ENCODE measurements at regions not wholly inside any gene's neighbourhood (a gene's known extent, or its start where the extent isn't known, plus 50 kb on each side); places are given as distances from the start of the nearest gene placed in this dataset.

GRCh38 chr13:109666656-109667055 lies 119.7 kb downstream of the IRS2 start:
- CTCF ChIA-PET: no interaction called here

GRCh38 chr13:109665781-109666249 lies 120.6 kb downstream of the IRS2 start:
- Mint-ChIP-seq H3K27ac (no peak overlapping the region), H3K9me3 (no peaks in the 10 kb centered on the region), H3K4me3 (no peak overlapping the region), H3K36me3 (ENCODE audit: low read depth) (no peaks in the 10 kb centered on the region), H3K27me3 (no peaks in the 10 kb centered on the region), H3K4me1 (no peaks in the 10 kb centered on the region)
- CTCF ChIA-PET: no interaction called here
- DNase-seq: no peak
- POLR2A ChIA-PET: no interaction called here

More at GRCh38 chr13:109666656-109667055, 119.7 kb downstream of the IRS2 start:
- no peak overlapping the region for H3K4me3 Mint-ChIP-seq
- H3K4me1 Mint-ChIP-seq: no peaks in the 10 kb centered on the region
- H3K27ac Mint-ChIP-seq: no peak overlapping the region
- no peaks in the 10 kb centered on the region for H3K27me3 Mint-ChIP-seq
- no peak for DNase-seq
- no peaks in the 10 kb centered on the region for H3K9me3 Mint-ChIP-seq
- H3K36me3 Mint-ChIP-seq (ENCODE audit: low read depth): no peaks in the 10 kb centered on the region
- POLR2A ChIA-PET: no interaction called here

GRCh38 chr13:109665240-109665639 lies 121.1 kb downstream of the IRS2 start:
- Mint-ChIP-seq H3K36me3 (ENCODE audit: low read depth) (no peaks in the 10 kb centered on the region), H3K4me3 (no peak overlapping the region), H3K27ac (no peak overlapping the region), H3K4me1 (no peaks in the 10 kb centered on the region), H3K9me3 (no peaks in the 10 kb centered on the region), H3K27me3 (no peaks in the 10 kb centered on the region)
- no peak for DNase-seq
- ChIA-PET CTCF (interaction anchor here (0.5 kb wide), 1 partner anchor 771 kb away, joined by 3 read pairs; no protein-coding TSS in a partner anchor), POLR2A (no interaction called here)

- no peak overlapping the region for H3K27ac Mint-ChIP-seq
- H3K27me3 Mint-ChIP-seq: no peaks in the 10 kb centered on the region
- no peak overlapping the region for H3K4me3 Mint-ChIP-seq
- no peaks in the 10 kb centered on the region for H3K4me1 Mint-ChIP-seq
- H3K9me3 Mint-ChIP-seq: no peaks in the 10 kb centered on the region
- DNase-seq: no peak
- POLR2A ChIA-PET: no interaction called here
- CTCF ChIA-PET: no interaction called here
- H3K36me3 Mint-ChIP-seq (ENCODE audit: low read depth): no peaks in the 10 kb centered on the region
Observed at GRCh38 chr13:109657395-109657794, 129.0 kb downstream of the IRS2 start.

- H3K4me3 Mint-ChIP-seq: no peak overlapping the region
- CTCF ChIA-PET: no interaction called here
- H3K27me3 Mint-ChIP-seq: no peaks in the 10 kb centered on the region
- POLR2A ChIA-PET: no interaction called here
- no peaks in the 10 kb centered on the region for H3K36me3 Mint-ChIP-seq (ENCODE audit: low read depth)
- no peaks in the 10 kb centered on the region for H3K4me1 Mint-ChIP-seq
- H3K9me3 Mint-ChIP-seq: no peaks in the 10 kb centered on the region
- no peak overlapping the region for H3K27ac Mint-ChIP-seq
- no peak for DNase-seq
Observed at GRCh38 chr13:109656206-109656605, 130.2 kb downstream of the IRS2 start.

GRCh38 chr13:109655611-109656010 lies 130.8 kb downstream of the IRS2 start:
- H3K36me3 Mint-ChIP-seq (ENCODE audit: low read depth): no peaks in the 10 kb centered on the region
- H3K4me3 Mint-ChIP-seq: no peak overlapping the region
- no peaks in the 10 kb centered on the region for H3K9me3 Mint-ChIP-seq
- H3K27me3 Mint-ChIP-seq: no peaks in the 10 kb centered on the region
- ChIA-PET CTCF (no interaction called here), POLR2A (no interaction called here)
- no peaks in the 10 kb centered on the region for H3K4me1 Mint-ChIP-seq
- no peak for DNase-seq
- H3K27ac Mint-ChIP-seq: no peak overlapping the region

- Mint-ChIP-seq H3K4me1 (no peaks in the 10 kb centered on the region), H3K27ac (no peak overlapping the region), H3K4me3 (no peak overlapping the region), H3K27me3 (no peaks in the 10 kb centered on the region), H3K36me3 (ENCODE audit: low read depth) (no peaks in the 10 kb centered on the region), H3K9me3 (no peaks in the 10 kb centered on the region)
- ChIA-PET CTCF (no interaction called here), POLR2A (no interaction called here)
- DNase-seq: no peak
Observed at GRCh38 chr13:109655206-109655600, 131.2 kb downstream of the IRS2 start.

- CTCF ChIA-PET: no interaction called here
- no peak overlapping the region for H3K27ac Mint-ChIP-seq
- POLR2A ChIA-PET: no interaction called here
- no peak overlapping the region for H3K4me3 Mint-ChIP-seq
- no peaks in the 10 kb centered on the region for H3K4me1 Mint-ChIP-seq
- no peak for DNase-seq
- H3K36me3 Mint-ChIP-seq (ENCODE audit: low read depth): no peaks in the 10 kb centered on the region
- no peaks in the 10 kb centered on the region for H3K27me3 Mint-ChIP-seq
- no peaks in the 10 kb centered on the region for H3K9me3 Mint-ChIP-seq
Observed at GRCh38 chr13:109654341-109655205, 131.8 kb downstream of the IRS2 start.

GRCh38 chr13:109652531-109652930 lies 133.9 kb downstream of the IRS2 start:
- ChIA-PET CTCF (no interaction called here), POLR2A (no interaction called here)
- Mint-ChIP-seq H3K36me3 (ENCODE audit: low read depth) (no peaks in the 10 kb centered on the region), H3K9me3 (no peaks in the 10 kb centered on the region), H3K4me3 (no peak overlapping the region), H3K27ac (no peak overlapping the region), H3K4me1 (no peaks in the 10 kb centered on the region), H3K27me3 (peaks cover 1% of the 10 kb centered on the region)
- no peak for DNase-seq

GRCh38 chr13:109651854-109652253 lies 134.5 kb downstream of the IRS2 start:
- H3K4me1 Mint-ChIP-seq: no peaks in the 10 kb centered on the region
- CTCF ChIA-PET: no interaction called here
- POLR2A ChIA-PET: no interaction called here

GRCh38 chr13:109651311-109651710 lies 135.1 kb downstream of the IRS2 start:
- DNase-seq: no peak
- Mint-ChIP-seq H3K4me1 (no peaks in the 10 kb centered on the region), H3K4me3 (no peak overlapping the region), H3K36me3 (ENCODE audit: low read depth) (no peaks in the 10 kb centered on the region), H3K9me3 (no peaks in the 10 kb centered on the region), H3K27me3 (peaks cover 1% of the 10 kb centered on the region), H3K27ac (no peak overlapping the region)
- CTCF ChIA-PET: no interaction called here
- POLR2A ChIA-PET: no interaction called here

More at GRCh38 chr13:109651854-109652253, 134.5 kb downstream of the IRS2 start:
- Mint-ChIP-seq H3K27ac (no peak overlapping the region), H3K4me3 (no peak overlapping the region), H3K9me3 (no peaks in the 10 kb centered on the region), H3K36me3 (ENCODE audit: low read depth) (no peaks in the 10 kb centered on the region), H3K27me3 (peaks cover 1% of the 10 kb centered on the region)
- no peak for DNase-seq

- ChIA-PET CTCF (no interaction called here), POLR2A (no interaction called here)
Observed at GRCh38 chr13:109650861-109651260, 135.5 kb downstream of the IRS2 start.

GRCh38 chr13:109649713-109650112 lies 136.7 kb downstream of the IRS2 start:
- CTCF ChIA-PET: no interaction called here
- POLR2A ChIA-PET: no interaction called here
- Mint-ChIP-seq H3K36me3 (ENCODE audit: low read depth) (no peaks in the 10 kb centered on the region), H3K9me3 (no peaks in the 10 kb centered on the region), H3K4me3 (no peak overlapping the region), H3K27ac (no peak overlapping the region), H3K27me3 (peaks cover 1% of the 10 kb centered on the region), H3K4me1 (no peaks in the 10 kb centered on the region)
- no peak for DNase-seq

More at GRCh38 chr13:109650861-109651260, 135.5 kb downstream of the IRS2 start:
- H3K9me3 Mint-ChIP-seq: no peaks in the 10 kb centered on the region
- peaks cover 1% of the 10 kb centered on the region for H3K27me3 Mint-ChIP-seq
- no peaks in the 10 kb centered on the region for H3K4me1 Mint-ChIP-seq
- H3K27ac Mint-ChIP-seq: no peak overlapping the region
- no peak overlapping the region for H3K4me3 Mint-ChIP-seq
- no peaks in the 10 kb centered on the region for H3K36me3 Mint-ChIP-seq (ENCODE audit: low read depth)
- DNase-seq: no peak

GRCh38 chr13:109647699-109648098 lies 138.7 kb downstream of the IRS2 start:
- peaks cover 1% of the 10 kb centered on the region for H3K27me3 Mint-ChIP-seq
- no peaks in the 10 kb centered on the region for H3K4me1 Mint-ChIP-seq
- CTCF ChIA-PET: no interaction called here
- H3K9me3 Mint-ChIP-seq: peaks cover 4% of the 10 kb centered on the region
- H3K4me3 Mint-ChIP-seq: no peak overlapping the region
- H3K27ac Mint-ChIP-seq: no peak overlapping the region
- DNase-seq: no peak
- H3K36me3 Mint-ChIP-seq (ENCODE audit: low read depth): no peaks in the 10 kb centered on the region
- POLR2A ChIA-PET: no interaction called here

Measured in activated CD4-positive, alpha-beta memory T cell treated with anti-CD3 and anti-CD28 coated beads, Interleukin-2, amount 10 ng/mL, durations not matched to agents 7 days and 5 days (primary cell).